ENCODE measurements at regions not wholly inside any gene's neighbourhood (a gene's known extent, or its start where the extent isn't known, plus 50 kb on each side); places are given as distances from the start of the nearest gene placed in this dataset.

GRCh38 chr4:111814961-111815360, 330.3 kb upstream of the FAM241A start:
- no peak for FAIRE-seq

GRCh38 chr4:111821342-111821741, 323.9 kb upstream of the FAM241A start:
- no peak for FAIRE-seq

GRCh38 chr4:111836601-111837000, 308.7 kb upstream of the FAM241A start:
- no peak for FAIRE-seq

GRCh38 chr4:111837761-111838160, 307.5 kb upstream of the FAM241A start:
- FAIRE-seq: no peak

- FAIRE-seq: no peak
These were observed 306.8 kb upstream of the FAM241A start for GRCh38 chr4:111838406-111838930.

GRCh38 chr4:111839141-111839540, 306.1 kb upstream of the FAM241A start:
- FAIRE-seq: peak; percentile 99

- FAIRE-seq: no peak
These were observed 302.9 kb upstream of the FAM241A start for GRCh38 chr4:111842336-111842735.

- FAIRE-seq: peak; percentile 100
These were observed 297.8 kb upstream of the FAM241A start for GRCh38 chr4:111847296-111848008.

GRCh38 chr4:111849746-111850284, 295.4 kb upstream of the FAM241A start:
- peak; percentile 100 for FAIRE-seq

GRCh38 chr4:111854494-111855087, 290.7 kb upstream of the FAM241A start:
- peak; percentile 96 for FAIRE-seq

- FAIRE-seq: no peak
These were observed 289.9 kb upstream of the FAM241A start for GRCh38 chr4:111855308-111855707.

- FAIRE-seq: no peak
These were observed 281.2 kb upstream of the FAM241A start for GRCh38 chr4:111864066-111864465.

GRCh38 chr4:111869339-111869738, 275.9 kb upstream of the FAM241A start:
- no peak for FAIRE-seq

GRCh38 chr4:111871802-111872201, 273.5 kb upstream of the FAM241A start:
- no peak for FAIRE-seq

- no peak for FAIRE-seq
These were observed 271.5 kb upstream of the FAM241A start for GRCh38 chr4:111873801-111874200.

GRCh38 chr4:111879539-111879938, 265.7 kb upstream of the FAM241A start:
- no peak for FAIRE-seq

GRCh38 chr4:111880116-111880515, 265.1 kb upstream of the FAM241A start:
- no peak for FAIRE-seq

GRCh38 chr4:111883557-111883999, 261.7 kb upstream of the FAM241A start:
- peak; percentile 100 for FAIRE-seq

- no peak for FAIRE-seq
These were observed 254.8 kb upstream of the FAM241A start for GRCh38 chr4:111890412-111890811.

- no peak for FAIRE-seq
These were observed 239.7 kb upstream of the FAM241A start for GRCh38 chr4:111905511-111905910.

GRCh38 chr4:111919639-111920038, 225.6 kb upstream of the FAM241A start:
- no peak for FAIRE-seq

- FAIRE-seq: no peak
These were observed 223.5 kb upstream of the FAM241A start for GRCh38 chr4:111921714-111922113.

GRCh38 chr4:111923786-111924185, 221.5 kb upstream of the FAM241A start:
- FAIRE-seq: peak; percentile 97

- FAIRE-seq: no peak
These were observed 220.6 kb upstream of the FAM241A start for GRCh38 chr4:111924696-111925095.

Data from TTC549 (cell line).